Endodermal cell (in vitro differentiated cells): ENCODE measurements at regions not wholly inside any gene's neighbourhood (a gene's known extent, or its start where the extent isn't known, plus 50 kb on each side); places are given as distances from the start of the nearest gene placed in this dataset.

Experiments
- DNase-seq: peaks from one replicate; pipeline ENCODE4 v3.0.0-alpha.2; 2017
- H3K27ac ChIP-seq: 2 replicates; pipeline ENCODE4 v1.5.1; 2013; ENCODE audit warnings: mild to moderate bottlenecking, low read depth, low read length, moderate library complexity
- H3K27me3 ChIP-seq: 2 replicates; pipeline ENCODE4 v1.6.1; 2013; ENCODE audit warnings: mild to moderate bottlenecking, low read length, moderate library complexity; ENCODE audit not compliant: insufficient read depth, control insufficient read depth, poor library complexity, severe bottlenecking
- H3K36me3 ChIP-seq: 2 replicates; pipeline ENCODE4 v1.7.0; 2013; ENCODE audit warnings: mild to moderate bottlenecking, low read length, moderate library complexity; ENCODE audit not compliant: control insufficient read depth, insufficient read depth
- H3K4me1 ChIP-seq: one replicate; pipeline ENCODE4 v1.7.0; 2013; ENCODE audit warnings: low read length; ENCODE audit not compliant: control insufficient read depth, insufficient read depth
- H3K4me3 ChIP-seq: 2 replicates; pipeline ENCODE4 v1.5.1; 2013; ENCODE audit warnings: mild to moderate bottlenecking, low read length, moderate library complexity
- H3K9ac ChIP-seq: 2 replicates; pipeline ENCODE4 v1.6.1; 2013; ENCODE audit warnings: mild to moderate bottlenecking, low read length, moderate library complexity; ENCODE audit not compliant: poor library complexity, severe bottlenecking; ENCODE audit errors: extremely low read depth
- H3K9me3 ChIP-seq: 2 replicates; pipeline ENCODE4 v1.6.1; 2013; ENCODE audit warnings: mild to moderate bottlenecking, low read length, moderate library complexity; ENCODE audit not compliant: control insufficient read depth
- H3K27ac Mint-ChIP-seq: 2 replicates; pipeline ENCODE4 v1.8.0; 2020; ENCODE audit warnings: mixed read lengths
- H3K27me3 Mint-ChIP-seq: 2 replicates; pipeline ENCODE4 v1.8.0; 2021; ENCODE audit warnings: mild to moderate bottlenecking, mixed read lengths; ENCODE audit not compliant: insufficient read depth
- H3K36me3 Mint-ChIP-seq: 2 replicates; pipeline ENCODE4 v1.8.0; 2020; ENCODE audit warnings: low read depth, mixed read lengths
- H3K4me1 Mint-ChIP-seq: 2 replicates; pipeline ENCODE4 v1.8.0; 2020; ENCODE audit warnings: mixed read lengths
- H3K4me3 Mint-ChIP-seq: 2 replicates; pipeline ENCODE4 v1.8.0; 2020; ENCODE audit warnings: mild to moderate bottlenecking, moderate library complexity, mixed read lengths
- H3K9me3 Mint-ChIP-seq: 2 replicates; pipeline ENCODE4 v1.8.0; 2020; ENCODE audit warnings: mild to moderate bottlenecking, mixed read lengths
- WGBS, 2 experiments: methylation state at CpG; one replicate each; pipeline versions ENCODE4 v1.1.5 to v1.1.7; 2013; ENCODE audit warnings: missing lambda C conversion rate in 2 of 2, mixed read lengths in 1 of 2; ENCODE audit not compliant: insufficient coverage in 1 of 2, insufficient read length in 1 of 2; 5-methylcytosine and 5-hydroxymethylcytosine counted together
- TF ChIP-seq, protein P1 (sequence below): fragments of 200-600 bp; sonication (generic); conservative IDR thresholded peaks from 2 replicates; pipeline ENCODE4 v1.5.0; 2021; ENCODE audit warnings: antibody characterized with exemption, mild to moderate bottlenecking

DNA sequence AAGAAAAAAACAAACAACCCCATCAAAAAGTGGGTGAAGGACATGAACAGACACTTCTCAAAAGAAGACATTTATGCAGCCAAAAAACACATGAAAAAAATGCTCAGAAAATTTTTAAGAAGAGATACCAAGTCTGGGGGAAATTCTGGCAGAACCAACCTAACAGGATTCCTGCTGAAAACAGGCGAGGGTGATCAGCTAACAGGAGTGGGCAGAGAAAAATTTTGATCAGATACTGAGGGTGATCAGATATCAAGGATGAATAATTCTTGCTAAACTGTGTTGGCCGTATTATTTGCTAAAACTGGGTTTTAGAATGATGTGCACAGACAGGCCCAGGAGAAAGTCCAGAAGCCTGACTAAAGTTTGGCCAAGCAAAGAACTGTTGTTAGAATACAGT, 557.3 kb downstream of the CD109 start:
- no peak overlapping the region for H3K9ac ChIP-seq
- H3K4me3 ChIP-seq, result no peak overlapping the region
- H3K9me3 Mint-ChIP-seq, result peaks cover 17% of the 10 kb centered on the region
- peaks cover 2% of the 10 kb centered on the region for H3K36me3 Mint-ChIP-seq
- TF ChIP-seq, protein P1, sequence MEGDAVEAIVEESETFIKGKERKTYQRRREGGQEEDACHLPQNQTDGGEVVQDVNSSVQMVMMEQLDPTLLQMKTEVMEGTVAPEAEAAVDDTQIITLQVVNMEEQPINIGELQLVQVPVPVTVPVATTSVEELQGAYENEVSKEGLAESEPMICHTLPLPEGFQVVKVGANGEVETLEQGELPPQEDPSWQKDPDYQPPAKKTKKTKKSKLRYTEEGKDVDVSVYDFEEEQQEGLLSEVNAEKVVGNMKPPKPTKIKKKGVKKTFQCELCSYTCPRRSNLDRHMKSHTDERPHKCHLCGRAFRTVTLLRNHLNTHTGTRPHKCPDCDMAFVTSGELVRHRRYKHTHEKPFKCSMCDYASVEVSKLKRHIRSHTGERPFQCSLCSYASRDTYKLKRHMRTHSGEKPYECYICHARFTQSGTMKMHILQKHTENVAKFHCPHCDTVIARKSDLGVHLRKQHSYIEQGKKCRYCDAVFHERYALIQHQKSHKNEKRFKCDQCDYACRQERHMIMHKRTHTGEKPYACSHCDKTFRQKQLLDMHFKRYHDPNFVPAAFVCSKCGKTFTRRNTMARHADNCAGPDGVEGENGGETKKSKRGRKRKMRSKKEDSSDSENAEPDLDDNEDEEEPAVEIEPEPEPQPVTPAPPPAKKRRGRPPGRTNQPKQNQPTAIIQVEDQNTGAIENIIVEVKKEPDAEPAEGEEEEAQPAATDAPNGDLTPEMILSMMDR, result no peak
- H3K27me3 ChIP-seq, result no peaks in the 10 kb centered on the region
- no peaks in the 10 kb centered on the region for H3K36me3 ChIP-seq
- H3K27ac ChIP-seq, result no peak overlapping the region
- no peak for DNase-seq
- H3K4me1 Mint-ChIP-seq, result peaks cover 3% of the 10 kb centered on the region
- peaks cover 8% of the 10 kb centered on the region for H3K9me3 ChIP-seq
- no peaks in the 10 kb centered on the region for H3K4me1 ChIP-seq
- no peaks in the 10 kb centered on the region for H3K27me3 Mint-ChIP-seq
- WGBS, 2 experiments, result 95 to 100% methylated on average over 1 to 2 of the region's 2 CpGs
- no peak overlapping the region for H3K27ac Mint-ChIP-seq
- H3K4me3 Mint-ChIP-seq, result no peak overlapping the region

DNA sequence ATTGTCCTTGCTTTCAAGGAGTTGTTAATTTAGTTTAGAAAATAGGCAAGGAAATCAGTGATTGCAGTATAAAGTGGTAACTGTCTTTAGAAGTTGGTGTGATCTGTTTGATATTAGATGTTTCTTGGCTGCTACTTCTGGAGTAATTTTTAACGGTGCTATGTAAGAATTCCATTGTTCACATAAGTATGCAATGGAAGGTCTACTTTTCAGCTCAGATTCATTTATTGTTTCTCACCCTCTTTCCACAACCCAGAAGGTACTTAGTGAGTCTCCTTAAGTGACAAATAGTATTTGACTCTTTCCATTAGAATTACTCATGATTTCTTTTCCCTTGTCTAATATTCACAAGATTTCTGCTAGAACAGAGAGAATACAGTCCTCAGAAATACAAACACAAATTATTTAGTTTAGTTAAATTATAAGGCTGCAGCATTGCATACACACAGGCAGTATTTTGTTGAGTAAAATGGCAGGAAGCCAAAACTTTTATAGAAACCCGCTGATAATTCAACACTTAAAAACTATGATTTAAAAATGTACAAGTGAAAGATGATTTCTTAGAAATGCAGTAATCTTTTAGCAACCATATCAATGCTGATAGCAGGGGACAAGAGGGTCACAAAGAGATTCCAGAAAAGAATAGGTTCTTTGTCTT, 554.3 kb downstream of the CD109 start:
- H3K36me3 ChIP-seq, result no peaks in the 10 kb centered on the region
- H3K9me3 ChIP-seq, result peaks cover 4% of the 10 kb centered on the region
- Mint-ChIP-seq H3K4me1 (peaks cover 3% of the 10 kb centered on the region), H3K27me3 (no peaks in the 10 kb centered on the region), H3K36me3 (no peaks in the 10 kb centered on the region), H3K27ac (no peak overlapping the region), H3K9me3 (peaks cover 13% of the 10 kb centered on the region), H3K4me3 (no peak overlapping the region)
- TF ChIP-seq, protein P1, result no peak
- no peaks in the 10 kb centered on the region for H3K27me3 ChIP-seq
- no peak overlapping the region for H3K9ac ChIP-seq
- 89% methylated on average over 2 of the region's 2 CpGs; no CpG with 5 or more reads in 1 of the 2 experiments for WGBS, 2 experiments
- DNase-seq, result no peak
- H3K27ac ChIP-seq, result no peak overlapping the region
- no peaks in the 10 kb centered on the region for H3K4me1 ChIP-seq
- no peak overlapping the region for H3K4me3 ChIP-seq

DNA sequence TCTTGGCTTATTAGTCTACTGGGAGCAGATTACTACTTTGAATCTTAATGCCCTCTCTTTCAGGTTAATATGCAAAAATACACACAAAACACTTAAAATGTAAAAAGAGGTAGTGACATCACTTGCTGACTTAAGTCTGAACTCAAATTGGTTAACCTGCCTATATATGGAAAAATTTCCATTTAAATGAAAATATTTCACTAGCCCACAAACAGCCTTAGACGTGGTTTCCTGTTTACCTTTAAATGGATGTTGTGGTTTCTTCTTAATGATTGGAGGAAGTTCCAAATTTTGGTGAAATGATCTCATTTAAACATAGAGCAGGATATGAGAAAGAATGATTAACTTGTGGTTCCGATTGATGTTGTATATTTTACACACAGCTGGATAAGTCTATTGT, 553.7 kb downstream of the CD109 start:
- TF ChIP-seq, protein P1, result no peak
- Mint-ChIP-seq H3K4me3 (no peak overlapping the region), H3K27me3 (no peaks in the 10 kb centered on the region), H3K27ac (no peak overlapping the region), H3K4me1 (peaks cover 3% of the 10 kb centered on the region), H3K9me3 (peaks cover 14% of the 10 kb centered on the region), H3K36me3 (no peaks in the 10 kb centered on the region)
- H3K27ac ChIP-seq, result no peak overlapping the region
- peaks cover 4% of the 10 kb centered on the region for H3K9me3 ChIP-seq
- no peak overlapping the region for H3K9ac ChIP-seq
- WGBS, 2 experiments, result 75% methylated on average over 1 of the region's 2 CpGs; no CpG with 5 or more reads in 1 of the 2 experiments
- DNase-seq, result no peak
- H3K4me1 ChIP-seq, result no peaks in the 10 kb centered on the region
- H3K4me3 ChIP-seq, result no peak overlapping the region
- no peaks in the 10 kb centered on the region for H3K27me3 ChIP-seq
- H3K36me3 ChIP-seq, result no peaks in the 10 kb centered on the region
